ENCODE measurements at regions not wholly inside any gene's neighbourhood (a gene's known extent, or its start where the extent isn't known, plus 50 kb on each side); places are given as distances from the start of the nearest gene placed in this dataset.

- no peak overlapping the region for H3K4me3 ChIP-seq (ENCODE audit: low read length)
- TF ChIP-seq EZH2 (optimal IDR thresholded peaks at IDR 0.05; ENCODE audit: low read depth, low read length), result no peak
- no peak for TF ChIP-seq EZH2phosphoT487 (IDR thresholded peaks at IDR 0.05; ENCODE audit: low read length)
- no peak for TF ChIP-seq CTCF (IDR thresholded peaks at IDR 0.05; ENCODE audit: low read length)
- H3K36me3 ChIP-seq (replicated peaks; ENCODE audit: insufficient read depth, low read length), result no peaks in the 10 kb centered on the region
- H3K27me3 ChIP-seq (replicated peaks; ENCODE audit: insufficient read depth, low read length), result no peaks in the 10 kb centered on the region
- no peaks in the 10 kb centered on the region for H3F3A ChIP-seq (ENCODE audit: insufficient read depth, low read length)
- H2AFZ ChIP-seq (ENCODE audit: low read length), result no peak overlapping the region
- no peaks in the 10 kb centered on the region for H3K9me3 ChIP-seq (replicated peaks; ENCODE audit: insufficient read depth, low read length)
- H3K9ac ChIP-seq (ENCODE audit: low read length), result no peak overlapping the region
- no peaks in the 10 kb centered on the region for H4K20me1 ChIP-seq (ENCODE audit: insufficient read depth, low read length)
- no peaks in the 10 kb centered on the region for H3K9me2 ChIP-seq (replicated peaks; ENCODE audit: insufficient read depth, low read length)
- no peaks in the 10 kb centered on the region for H3K4me1 ChIP-seq (ENCODE audit: low read length)
- DNase-seq, result no peak
- no peak overlapping the region for H3K27ac ChIP-seq (ENCODE audit: low read length)
- no peaks in the 10 kb centered on the region for H3K79me2 ChIP-seq (ENCODE audit: low read length)
- no peak overlapping the region for H3K4me2 ChIP-seq (ENCODE audit: low read depth, low read length)
Measured at GRCh38 chr3:24867783-24868182, 373.1 kb upstream of the THRB start.

DNA sequence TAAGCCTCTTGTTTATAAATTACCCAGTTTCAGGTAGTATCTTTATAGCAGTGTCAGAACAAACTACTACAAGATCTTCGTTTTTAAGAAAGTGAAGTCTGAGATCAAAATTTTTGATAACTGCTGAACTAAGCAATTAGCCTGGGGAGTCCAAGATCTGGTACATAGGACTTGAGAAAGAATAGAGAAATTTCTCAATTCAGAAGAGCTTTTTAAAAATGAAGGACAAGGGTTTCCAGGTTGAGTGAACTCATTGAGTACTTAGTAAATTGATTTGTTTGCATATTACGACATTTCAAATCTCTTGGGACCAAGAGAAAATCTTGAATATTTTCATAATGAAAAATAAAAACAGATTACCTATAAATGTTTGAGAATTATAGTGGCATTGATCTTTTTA, 386.6 kb upstream of the THRB start:
- Histone ChIP-seq H3K4me2 (ENCODE audit: low read depth, low read length) (no peak overlapping the region), H4K20me1 (ENCODE audit: insufficient read depth, low read length) (no peaks in the 10 kb centered on the region), H3K36me3 (replicated peaks; ENCODE audit: insufficient read depth, low read length) (no peaks in the 10 kb centered on the region), H3K27ac (ENCODE audit: low read length) (no peak overlapping the region), H3K9me2 (replicated peaks; ENCODE audit: insufficient read depth, low read length) (no peaks in the 10 kb centered on the region), H3K4me1 (ENCODE audit: low read length) (no peaks in the 10 kb centered on the region), H2AFZ (ENCODE audit: low read length) (no peak overlapping the region), H3K9ac (ENCODE audit: low read length) (no peak overlapping the region), H3K27me3 (replicated peaks; ENCODE audit: insufficient read depth, low read length) (no peaks in the 10 kb centered on the region), H3K4me3 (ENCODE audit: low read length) (no peak overlapping the region), H3F3A (ENCODE audit: insufficient read depth, low read length) (no peaks in the 10 kb centered on the region), H3K79me2 (ENCODE audit: low read length) (no peaks in the 10 kb centered on the region), H3K9me3 (replicated peaks; ENCODE audit: insufficient read depth, low read length) (no peaks in the 10 kb centered on the region)
- no peak for TF ChIP-seq CTCF (IDR thresholded peaks at IDR 0.05; ENCODE audit: low read length)
- TF ChIP-seq EZH2 (optimal IDR thresholded peaks at IDR 0.05; ENCODE audit: low read depth, low read length), result no peak
- TF ChIP-seq EZH2phosphoT487 (IDR thresholded peaks at IDR 0.05; ENCODE audit: low read length), result no peak
- no peak for DNase-seq

GRCh38 chr3:24886501-24886900, 391.9 kb upstream of the THRB start:
- Histone ChIP-seq H2AFZ (ENCODE audit: low read length) (no peak overlapping the region), H3K9me2 (replicated peaks; ENCODE audit: insufficient read depth, low read length) (no peaks in the 10 kb centered on the region), H3K27ac (ENCODE audit: low read length) (no peak overlapping the region), H3K9ac (ENCODE audit: low read length) (no peak overlapping the region), H3K79me2 (ENCODE audit: low read length) (no peaks in the 10 kb centered on the region), H3F3A (ENCODE audit: insufficient read depth, low read length) (no peaks in the 10 kb centered on the region), H3K27me3 (replicated peaks; ENCODE audit: insufficient read depth, low read length) (no peaks in the 10 kb centered on the region), H3K36me3 (replicated peaks; ENCODE audit: insufficient read depth, low read length) (no peaks in the 10 kb centered on the region), H3K4me3 (ENCODE audit: low read length) (no peak overlapping the region), H3K4me1 (ENCODE audit: low read length) (no peaks in the 10 kb centered on the region), H3K4me2 (ENCODE audit: low read depth, low read length) (no peak overlapping the region), H3K9me3 (replicated peaks; ENCODE audit: insufficient read depth, low read length) (no peaks in the 10 kb centered on the region), H4K20me1 (ENCODE audit: insufficient read depth, low read length) (no peaks in the 10 kb centered on the region)
- DNase-seq, result no peak
- TF ChIP-seq CTCF (IDR thresholded peaks at IDR 0.05; ENCODE audit: low read length) (no peak), EZH2 (optimal IDR thresholded peaks at IDR 0.05; ENCODE audit: low read depth, low read length) (no peak), EZH2phosphoT487 (IDR thresholded peaks at IDR 0.05; ENCODE audit: low read length) (no peak)
